OCI-LY7 (cell line): ENCODE measurements at regions not wholly inside any gene's neighbourhood (a gene's known extent, or its start where the extent isn't known, plus 50 kb on each side); places are given as distances from the start of the nearest gene placed in this dataset.

Experiments used
- BruUV-seq: library from RNA; stranded (reverse); fragments of 400-500 nt; replicated peaks from 2 replicates; lab custom pipeline; 2021; lab: Mats Ljungman, UMichigan
- CTCF ChIA-PET: fragments of 300-600 bp; sonication (Branson Sonifier 250); formaldehyde crosslinking; loops from one replicate; lab custom pipeline; 2022; ENCODE audit warnings: antibody characterized with exemption; ENCODE audit not compliant: unreplicated experiment; lab: Charles Lee
- POLR2A ChIA-PET: fragments of 300-600 bp; sonication (Branson Sonifier 250); formaldehyde crosslinking; loops from one replicate; lab custom pipeline; 2022; ENCODE audit warnings: antibody characterized with exemption; lab: Charles Lee
- DNase-seq: peaks from one replicate; pipeline ENCODE4 v3.0.0-alpha.2; 2015; ENCODE audit warnings: low spot score
- H2AFZ ChIP-seq: fragments of 200-600 bp; sonication (generic), shearing (Covaris generic); 2 replicates; pipeline ENCODE4 v1.6.1; 2014; ENCODE audit warnings: mild to moderate bottlenecking, antibody characterized with exemption, low read length, moderate library complexity
- H3K27ac ChIP-seq: fragments of 200-600 bp; sonication (generic); 2 replicates; pipeline ENCODE4 v1.5.1; 2014; ENCODE audit warnings: mixed run types, low read depth, mild to moderate bottlenecking, moderate library complexity, low read length, inconsistent platforms; ENCODE audit not compliant: poor library complexity, severe bottlenecking
- H3K36me3 ChIP-seq: fragments of 200-600 bp; sonication (generic); 2 replicates; pipeline ENCODE4 v1.6.1; 2014; ENCODE audit warnings: mild to moderate bottlenecking, antibody characterized with exemption, low read length, moderate library complexity, mixed read lengths; ENCODE audit not compliant: insufficient read depth
- H3K4me1 ChIP-seq: fragments of 200-600 bp; sonication (generic); 2 replicates; pipeline ENCODE4 v1.5.1; 2014; ENCODE audit warnings: mild to moderate bottlenecking, low read length; ENCODE audit not compliant: insufficient read depth, poor library complexity, severe bottlenecking
- H3K4me2 ChIP-seq: fragments of 200-600 bp; sonication (generic); 2 replicates; pipeline ENCODE4 v1.6.1; 2014; ENCODE audit warnings: mild to moderate bottlenecking, low read length
- H3K4me3 ChIP-seq: fragments of 200-600 bp; sonication (generic); 2 replicates; pipeline ENCODE4 v1.5.1; 2014; ENCODE audit warnings: mild to moderate bottlenecking, low read depth, low read length; ENCODE audit not compliant: poor library complexity, severe bottlenecking
- H3K79me2 ChIP-seq: fragments of 200-600 bp; sonication (generic); 2 replicates; pipeline ENCODE4 v1.6.1; 2016; ENCODE audit warnings: low read depth, mild to moderate bottlenecking, low read length, moderate library complexity, mixed read lengths; ENCODE audit not compliant: insufficient read depth
- H3K9me2 ChIP-seq: fragments of 200-600 bp; sonication (generic); 2 replicates; pipeline ENCODE4 v1.6.1; 2016; ENCODE audit warnings: mild to moderate bottlenecking, low read length, mixed read lengths; ENCODE audit not compliant: insufficient read depth
- H3K9me3 ChIP-seq: fragments of 200-600 bp; sonication (generic); 2 replicates; pipeline ENCODE4 v1.6.1; 2014; ENCODE audit warnings: mild to moderate bottlenecking, mixed run types, low read length, mixed read lengths
- H4K20me1 ChIP-seq: fragments of 200-600 bp; sonication (generic); 2 replicates; pipeline ENCODE4 v1.6.1; 2014; ENCODE audit warnings: mild to moderate bottlenecking, antibody characterized with exemption, low read length, moderate library complexity, mixed read lengths; ENCODE audit not compliant: insufficient read depth
- CTCF ChIP-seq: fragments of 200-600 bp; sonication (generic); conservative IDR thresholded peaks from 2 replicates; pipeline ENCODE4 v1.5.1; 2014; ENCODE audit warnings: mild to moderate bottlenecking, antibody characterized with exemption, low read length, moderate library complexity, mixed read lengths
- EZH2phosphoT487 ChIP-seq: fragments of 200-600 bp; sonication (generic); IDR thresholded peaks from 2 replicates; pipeline ENCODE4 v1.6.1; 2018; ENCODE audit warnings: low read depth, borderline replicate concordance, mild to moderate bottlenecking, mixed run types, antibody characterized with exemption, low read length, moderate library complexity, mixed read lengths
- intact Hi-C: fragments of 100-400 bp; cut with micrococcal nuclease; formaldehyde crosslinking; loops from one replicate; pipeline ENCODE4 v1.10.0; 2022; ENCODE audit not compliant: unreplicated experiment

GRCh38 chr5:173397516-173397915 lies 69.3 kb upstream of the STC2 start:
- BruUV-seq = no TSS peak
- intact Hi-C loops = no loop called here

GRCh38 chr5:173396311-173396993 lies 68.2 kb upstream of the STC2 start:
- no peaks in the 10 kb centered on the region for H3K36me3 ChIP-seq
- ChIA-PET CTCF (no interaction called here), POLR2A (no interaction called here)
- H3K9me3 ChIP-seq = no peaks in the 10 kb centered on the region
- no peak overlapping the region for H3K4me3 ChIP-seq
- H4K20me1 ChIP-seq = no peaks in the 10 kb centered on the region
- H2AFZ ChIP-seq = no peak overlapping the region
- DNase-seq = no peak
- TF ChIP-seq EZH2phosphoT487 (no peak), CTCF (peak; percentile 25; the same call in 1 of the 2 replicates)
- H3K79me2 ChIP-seq = no peaks in the 10 kb centered on the region
- no peak overlapping the region for H3K27ac ChIP-seq
- H3K4me1 ChIP-seq = no peaks in the 10 kb centered on the region
- H3K4me2 ChIP-seq = no peak overlapping the region
- no peaks in the 10 kb centered on the region for H3K9me2 ChIP-seq
- BruUV-seq = no TSS peak
- intact Hi-C loops = no loop called here

More at GRCh38 chr5:173397516-173397915, 69.3 kb upstream of the STC2 start:
- Histone ChIP-seq H3K4me3 (no peak overlapping the region), H2AFZ (no peak overlapping the region), H3K36me3 (no peaks in the 10 kb centered on the region), H3K4me1 (no peaks in the 10 kb centered on the region), H3K9me2 (no peaks in the 10 kb centered on the region), H3K9me3 (no peaks in the 10 kb centered on the region), H4K20me1 (no peaks in the 10 kb centered on the region), H3K27ac (no peak overlapping the region), H3K4me2 (no peak overlapping the region), H3K79me2 (no peaks in the 10 kb centered on the region)
- ChIA-PET POLR2A (no interaction called here), CTCF (no interaction called here)
- DNase-seq = no peak
- no peak for TF ChIP-seq CTCF
- TF ChIP-seq EZH2phosphoT487 = no peak

- Histone ChIP-seq H3K4me3 (no peak overlapping the region), H4K20me1 (no peaks in the 10 kb centered on the region), H2AFZ (no peak overlapping the region), H3K27ac (no peak overlapping the region), H3K9me2 (no peaks in the 10 kb centered on the region), H3K9me3 (no peaks in the 10 kb centered on the region), H3K4me1 (no peaks in the 10 kb centered on the region), H3K4me2 (no peak overlapping the region), H3K36me3 (no peaks in the 10 kb centered on the region), H3K79me2 (no peaks in the 10 kb centered on the region)
- CTCF ChIA-PET = no interaction called here
- POLR2A ChIA-PET = no interaction called here
- no peak for DNase-seq
- TF ChIP-seq EZH2phosphoT487 (no peak), CTCF (no peak)
- intact Hi-C loops = no loop called here
- no TSS peak for BruUV-seq
Measured at GRCh38 chr5:173395933-173396308, 67.7 kb upstream of the STC2 start.
